Endometrial microvascular endothelial cells (primary cell): ENCODE measurements at regions not wholly inside any gene's neighbourhood (a gene's known extent, or its start where the extent isn't known, plus 50 kb on each side); places are given as distances from the start of the nearest gene placed in this dataset.

Experiments
- in situ Hi-C: cut with HindIII; loops from 2 replicates; pipeline ENCODE4 v1.10.0; 2017; ENCODE audit warnings: low sequenced_read_pairs, low pct_unique_long_range_greater_than_20kb; ENCODE audit errors: inconsistent ontology term

DNA sequence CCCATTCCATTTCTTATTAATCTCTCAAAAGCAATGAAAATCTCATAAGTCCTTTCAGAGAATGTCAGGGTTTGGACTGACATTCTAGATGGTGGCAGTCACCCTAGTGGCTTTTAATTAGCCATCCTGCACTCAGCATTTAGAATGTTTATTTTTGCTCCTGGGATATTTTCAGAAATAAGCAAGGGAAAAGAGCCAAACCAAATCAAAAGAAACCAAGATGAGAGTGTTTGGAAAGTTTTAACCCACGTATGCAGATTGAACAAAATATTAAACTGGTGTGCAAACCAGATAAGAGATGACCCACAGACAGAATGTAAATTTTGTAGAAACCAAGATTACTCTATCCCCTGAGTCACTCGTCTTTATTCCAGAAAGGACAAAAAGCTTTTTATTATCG, 275.8 kb downstream of the SQOR start:
- in situ Hi-C loops = loop anchor here (10.0 kb wide), 1 partner anchor 184 kb away; no protein-coding TSS in a partner anchor

DNA sequence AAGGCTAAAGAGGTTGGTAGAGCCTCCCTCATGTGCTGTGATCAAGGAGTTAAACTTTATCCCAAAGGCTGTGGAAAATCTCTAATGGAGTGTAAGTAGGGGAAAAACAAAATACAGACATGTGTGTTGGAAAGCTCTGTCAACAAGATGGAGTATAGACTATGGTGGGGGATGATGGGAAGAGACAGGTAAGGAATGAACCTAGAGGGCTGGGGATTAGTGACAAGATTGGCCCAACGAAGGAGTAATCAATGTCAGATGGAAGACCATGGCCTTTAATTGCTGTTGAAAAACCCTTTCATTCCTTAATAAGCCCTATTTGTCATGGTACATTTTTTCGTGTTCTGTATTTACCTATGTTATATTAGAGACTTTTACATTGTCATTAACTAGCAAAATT, 278.6 kb downstream of the SQOR start:
- in situ Hi-C loops = loop anchor here (10.0 kb wide), 1 partner anchor 181 kb away; no protein-coding TSS in a partner anchor

DNA sequence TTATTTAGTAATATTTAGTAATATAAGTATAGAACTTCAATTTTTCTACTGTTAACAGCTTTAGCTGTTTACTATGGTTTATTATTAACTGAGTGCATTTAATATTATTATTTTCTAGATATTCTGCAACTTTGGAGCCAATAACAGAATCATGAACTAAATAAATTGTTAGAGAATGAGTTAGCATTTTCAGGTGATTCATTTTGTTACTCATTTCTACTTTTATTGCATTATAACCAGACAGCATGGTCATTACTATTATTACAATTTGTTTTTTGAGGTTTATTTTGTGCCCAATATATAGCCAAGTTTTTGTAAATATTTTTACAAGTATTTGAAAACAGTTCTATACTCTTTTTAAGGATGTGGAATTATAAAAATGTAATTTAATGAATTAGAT, 279.6 kb downstream of the SQOR start:
- in situ Hi-C loops = loop anchor here (10.0 kb wide), 1 partner anchor 180 kb away; no protein-coding TSS in a partner anchor

DNA sequence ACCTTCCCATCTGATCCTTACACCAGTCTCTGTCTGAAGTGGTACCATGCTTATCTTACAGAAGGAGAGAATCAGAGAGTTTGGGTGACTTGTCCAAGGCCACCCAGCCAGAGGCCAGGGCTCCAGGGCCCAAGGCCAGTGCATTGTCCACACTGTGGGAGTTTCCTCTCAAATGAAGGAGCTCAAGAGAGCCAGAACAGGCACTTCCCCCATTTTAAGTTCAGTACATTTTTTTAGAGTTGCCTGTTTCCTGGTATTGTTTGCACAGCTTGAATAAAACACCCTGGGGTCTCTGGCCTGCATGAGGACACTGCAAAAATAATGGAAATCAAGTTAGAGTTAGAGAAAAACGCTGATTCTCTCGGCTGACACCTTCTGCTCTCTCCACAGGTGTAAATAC, 284.0 kb downstream of the SQOR start:
- in situ Hi-C loops = loop anchor here (10.0 kb wide), 1 partner anchor 176 kb away; no protein-coding TSS in a partner anchor

DNA sequence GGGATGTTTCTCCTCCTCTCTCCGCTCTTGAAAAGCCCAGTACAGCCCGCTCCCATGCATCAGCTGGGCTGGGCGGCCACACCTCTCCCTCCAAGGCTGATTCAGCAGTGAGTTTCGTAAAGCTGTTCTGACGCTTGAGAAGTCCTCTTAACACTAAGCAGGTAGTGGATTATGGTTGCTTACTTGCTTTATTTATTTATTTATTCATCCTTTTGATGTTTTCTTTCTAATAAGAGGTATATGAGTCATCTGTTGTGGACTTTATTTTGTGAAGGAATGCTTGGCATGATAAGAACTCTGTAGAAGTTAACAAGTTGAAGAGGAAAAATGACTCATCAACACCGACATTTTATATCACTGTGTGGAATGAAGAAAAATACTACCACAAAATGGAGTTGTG, 285.0 kb downstream of the SQOR start:
- in situ Hi-C loops = loop anchor here (10.0 kb wide), 1 partner anchor 175 kb away; no protein-coding TSS in a partner anchor

DNA sequence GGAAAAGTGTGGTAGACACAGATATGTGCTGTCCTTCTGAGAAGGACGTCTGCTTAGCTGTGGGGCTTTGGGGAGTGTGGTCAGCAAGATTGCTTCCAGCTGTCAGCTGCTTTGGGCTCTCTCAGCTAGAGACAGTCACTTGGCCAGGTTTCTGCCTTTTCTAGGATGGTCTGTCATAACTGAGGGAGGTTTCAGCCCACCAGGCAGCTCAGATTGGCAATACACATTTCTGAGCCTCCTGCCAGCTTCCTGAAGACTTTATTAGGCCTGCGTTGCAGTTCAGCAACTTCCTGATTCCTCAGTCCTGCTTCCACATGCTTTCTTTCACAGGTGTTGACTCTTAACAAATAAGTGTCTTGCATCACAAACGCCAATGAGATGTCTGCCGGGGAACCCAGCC, 286.5 kb downstream of the SQOR start:
- in situ Hi-C loops = no loop called here

DNA sequence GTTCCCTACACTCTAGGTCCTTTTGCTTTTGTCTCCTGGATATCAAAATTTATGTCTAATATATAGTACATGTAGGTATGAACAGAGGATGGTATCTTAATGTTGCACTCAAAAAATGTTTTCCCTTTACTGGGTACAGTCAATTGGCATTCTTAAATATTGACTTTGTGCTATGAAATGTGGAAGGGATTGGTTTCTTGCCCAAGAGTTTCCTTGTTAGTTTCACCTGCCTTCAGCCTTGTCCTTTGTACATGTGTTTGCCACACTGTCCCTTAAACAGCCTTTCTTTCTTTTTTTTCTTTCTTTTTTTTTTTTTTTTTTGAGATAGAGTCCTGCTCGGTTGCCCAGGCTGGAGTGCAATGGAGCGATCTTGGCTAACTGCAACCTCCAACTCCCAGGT, 287.1 kb downstream of the SQOR start:
- in situ Hi-C loops = no loop called here

DNA sequence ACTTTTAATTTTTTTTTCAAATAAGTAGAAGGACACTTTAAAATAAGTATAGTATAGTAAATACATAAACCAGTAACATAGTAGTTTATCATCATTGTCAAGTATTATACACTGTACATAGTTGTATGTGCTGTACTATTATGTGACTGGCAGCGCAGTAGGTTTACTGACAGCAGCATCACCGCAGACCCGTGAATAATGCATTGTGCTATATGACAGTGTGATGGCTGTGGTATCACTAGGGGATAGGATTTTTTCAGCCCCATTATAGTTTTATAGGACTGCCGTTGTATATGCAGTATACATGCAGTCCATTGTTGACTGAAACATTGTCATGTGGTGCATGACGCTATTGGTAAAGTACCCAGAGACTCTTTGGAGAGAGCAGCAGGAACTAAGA, 306.5 kb downstream of the SQOR start:
- in situ Hi-C loops = no loop called here

DNA sequence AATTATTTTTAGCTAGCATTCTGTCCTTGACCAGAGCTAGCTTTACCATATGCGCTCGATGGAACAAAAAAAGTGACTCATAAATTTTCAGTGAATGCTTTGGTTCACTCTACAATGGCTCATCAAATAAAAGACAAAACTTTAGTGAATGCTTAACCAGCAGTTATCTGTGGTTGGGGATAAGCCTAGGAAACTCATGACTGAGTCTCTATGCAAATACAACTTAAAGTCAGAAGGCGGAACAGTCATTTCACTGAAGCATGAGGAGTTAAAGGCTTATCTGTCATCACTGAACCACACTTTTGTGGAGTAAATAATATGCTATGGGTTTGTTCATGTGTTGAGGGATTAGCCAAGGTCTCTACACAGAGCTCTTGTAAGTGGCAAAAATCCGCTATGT, 308.4 kb downstream of the SQOR start:
- in situ Hi-C loops = no loop called here

DNA sequence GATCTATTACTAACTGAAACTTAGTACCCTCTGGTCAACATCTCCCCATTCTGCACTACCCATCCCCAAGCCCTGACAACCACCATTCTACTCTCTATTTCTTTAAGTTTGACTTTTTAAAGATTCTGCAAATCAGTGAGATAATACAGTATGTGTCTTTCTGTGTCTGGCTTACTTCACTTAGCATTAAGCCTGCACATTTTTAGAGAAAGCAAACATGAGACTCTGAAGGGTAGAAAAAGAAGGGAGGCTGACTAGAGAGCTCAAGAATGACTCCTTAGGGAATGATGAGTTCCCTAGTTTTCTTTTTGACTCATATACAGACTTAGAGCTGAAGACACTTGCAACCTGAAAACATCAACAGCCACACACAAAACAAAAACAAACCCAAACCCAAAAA, 311.3 kb downstream of the SQOR start:
- in situ Hi-C loops = no loop called here

DNA sequence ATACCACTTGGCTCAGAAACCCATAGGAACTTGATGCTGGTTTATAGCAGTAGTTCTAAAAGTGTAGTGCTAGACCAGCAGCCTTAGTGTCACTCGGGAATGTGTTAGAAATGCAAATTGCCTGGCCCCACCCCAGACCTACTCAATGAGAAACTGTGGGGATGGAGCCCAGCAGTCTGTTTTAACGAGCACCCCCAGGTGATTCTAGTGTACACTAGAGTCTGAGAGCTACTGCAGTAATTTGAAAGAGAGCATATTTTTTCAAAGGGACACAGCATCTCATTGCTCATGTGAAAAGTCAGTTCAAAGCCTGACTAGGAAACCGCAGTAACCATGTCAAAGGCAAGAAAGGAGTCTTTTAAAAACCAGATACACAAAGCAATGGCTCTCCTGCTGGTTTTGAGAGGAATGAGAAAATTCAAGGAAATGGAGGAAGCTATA, 313.4 kb downstream of the SQOR start:
- in situ Hi-C loops = no loop called here

DNA sequence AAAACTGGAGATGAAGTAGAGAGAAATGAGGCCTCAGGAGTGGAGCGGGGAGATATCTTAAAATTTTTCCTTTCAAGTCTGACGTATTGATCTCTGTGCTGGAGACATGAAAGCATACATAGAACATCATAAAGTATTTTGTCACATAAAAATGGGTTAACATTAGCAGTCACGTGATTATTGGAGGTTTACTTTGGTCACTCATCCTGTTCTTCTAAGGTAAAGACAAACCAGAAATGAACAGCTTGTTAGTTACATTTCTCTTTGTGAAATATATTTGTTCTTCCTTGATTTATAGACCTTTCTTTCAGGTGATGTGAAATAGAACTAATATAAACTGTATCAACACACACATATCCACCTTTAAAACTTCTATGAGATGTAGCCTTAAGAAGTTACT, 324.1 kb downstream of the SQOR start:
- in situ Hi-C loops = no loop called here

DNA sequence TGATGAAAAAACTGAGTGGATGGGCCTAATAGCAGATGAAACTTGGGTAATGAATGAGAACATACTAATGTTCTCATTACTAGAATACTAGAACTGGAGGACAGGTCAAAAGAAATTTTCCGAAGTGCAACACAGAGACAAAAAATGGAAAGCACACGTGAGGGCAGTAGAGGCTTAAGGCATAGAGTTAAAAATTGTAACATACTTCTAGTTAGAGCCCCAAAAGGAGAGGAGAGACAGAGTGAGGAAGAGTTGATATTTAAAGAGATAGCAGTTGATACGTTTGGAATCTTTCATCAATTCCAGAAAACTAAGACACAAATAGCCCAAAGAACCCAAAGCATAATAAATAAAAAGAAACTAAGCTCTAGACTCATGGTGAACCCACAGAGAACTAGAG, 327.9 kb downstream of the SQOR start:
- in situ Hi-C loops = no loop called here

DNA sequence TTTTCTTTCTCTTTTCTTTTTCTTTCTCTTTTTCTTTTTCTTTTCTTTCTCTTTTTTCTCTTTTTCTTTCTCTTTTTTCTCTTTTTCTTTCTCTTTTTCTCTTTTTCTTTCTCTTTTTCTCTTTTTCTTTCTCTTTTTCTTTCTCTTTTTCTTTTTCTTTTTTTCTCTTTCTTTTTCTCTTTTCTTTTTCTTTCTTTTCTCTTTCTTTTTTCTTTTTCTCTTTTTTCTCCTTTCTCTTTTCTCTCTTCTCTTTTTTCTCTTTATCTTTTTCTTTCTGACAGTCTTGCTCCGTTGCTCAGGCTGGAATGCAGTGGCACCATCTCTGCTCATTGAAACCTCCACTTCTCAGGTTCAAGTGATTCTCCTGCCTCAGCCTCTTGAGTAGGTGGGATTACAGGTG, 335.7 kb downstream of the SQOR start:
- in situ Hi-C loops = no loop called here

DNA sequence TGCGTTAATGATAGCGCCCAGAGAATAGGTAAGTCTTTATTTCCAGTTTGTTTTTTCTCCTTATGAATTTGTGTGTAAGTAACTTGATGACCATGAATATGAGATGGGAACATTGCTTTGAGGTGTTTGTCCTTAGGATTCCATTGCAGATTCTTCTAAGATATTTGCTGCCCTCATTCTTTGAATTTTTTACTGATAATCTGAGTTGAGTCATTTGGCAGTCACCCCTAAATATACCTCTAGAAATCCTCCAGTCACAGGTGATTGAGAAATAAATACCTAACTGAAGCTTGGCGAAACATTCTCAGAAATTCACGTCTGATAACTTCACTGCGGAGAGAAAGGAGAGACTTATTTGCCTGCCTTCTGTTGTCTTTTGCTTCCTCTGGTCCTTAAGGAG, 345.5 kb downstream of the SQOR start:
- in situ Hi-C loops = no loop called here

DNA sequence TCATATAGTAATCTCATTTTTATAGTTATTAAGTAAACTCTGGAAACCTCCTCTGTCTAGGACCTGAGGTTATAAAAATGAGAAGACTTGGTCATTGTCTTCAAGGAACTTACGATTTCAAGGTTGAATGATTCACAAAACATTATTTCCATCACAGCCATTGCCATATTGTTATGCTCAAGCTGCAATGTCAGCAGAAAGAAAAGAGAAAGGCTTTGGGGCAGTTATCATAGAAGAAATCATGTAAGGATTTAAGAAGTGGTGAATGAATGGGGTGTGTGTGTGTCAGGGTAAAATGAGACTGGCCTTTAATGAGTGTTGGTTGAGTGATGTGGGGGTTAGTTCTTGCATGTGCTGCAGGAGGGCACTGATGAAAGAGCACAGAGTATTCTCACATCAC, 346.8 kb downstream of the SQOR start:
- in situ Hi-C loops = no loop called here

DNA sequence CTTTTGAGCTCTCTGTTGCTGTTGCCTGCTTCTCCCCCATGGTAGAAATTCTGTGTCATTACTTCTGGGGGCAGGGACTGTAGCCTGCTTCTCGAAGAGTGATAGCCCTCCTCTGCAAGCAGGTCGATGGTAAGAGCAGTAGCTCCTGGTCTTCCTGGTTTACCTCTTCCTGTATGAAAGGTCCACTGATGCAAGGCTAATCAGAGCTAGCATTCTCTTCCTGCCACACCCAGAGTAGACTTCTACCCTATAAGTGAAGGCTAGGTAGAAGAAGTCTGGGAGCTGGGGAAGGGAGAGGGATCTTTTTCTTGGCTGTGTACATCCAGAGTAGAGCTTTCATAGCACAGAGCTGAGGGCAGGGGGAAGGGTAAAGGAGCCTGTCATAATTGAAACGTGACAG, 357.0 kb downstream of the SQOR start:
- in situ Hi-C loops = no loop called here

DNA sequence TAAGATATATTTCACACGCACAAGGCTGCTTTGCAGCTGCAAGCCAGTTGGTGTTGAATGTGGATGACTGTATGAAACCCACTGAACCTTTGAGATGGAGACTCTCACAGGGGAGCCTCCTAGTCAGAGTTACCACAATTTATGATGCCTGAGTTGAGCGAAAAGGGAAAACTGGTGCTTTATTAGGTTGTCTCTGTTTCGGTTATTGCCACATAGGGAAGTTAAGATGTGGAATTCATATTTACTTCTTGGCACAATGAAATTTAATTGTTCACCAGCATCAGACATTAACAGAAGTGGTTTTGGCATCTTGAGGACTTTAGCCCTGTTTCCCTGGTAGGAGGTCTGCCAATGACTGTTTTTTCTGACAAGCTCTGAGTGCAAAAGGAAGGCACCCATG, 358.2 kb downstream of the SQOR start:
- in situ Hi-C loops = no loop called here

DNA sequence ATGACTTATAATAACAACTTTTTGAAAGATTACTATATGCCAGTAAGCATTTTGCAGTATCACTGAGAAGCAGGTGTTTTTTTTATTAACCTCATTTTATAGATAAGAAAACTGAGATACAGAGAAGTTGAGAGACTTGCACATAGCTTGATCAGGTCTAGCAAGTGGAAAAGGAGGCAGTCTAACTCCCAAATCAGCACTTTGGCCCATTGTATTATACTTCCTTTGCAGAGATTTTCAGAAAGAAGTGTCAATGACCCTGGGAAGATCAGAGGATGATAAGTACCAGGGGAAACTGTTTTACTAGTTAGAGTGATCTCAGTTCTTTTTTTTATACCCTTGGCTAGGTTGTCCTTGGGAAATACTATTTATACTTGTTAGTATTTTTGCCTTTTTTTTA, 358.7 kb downstream of the SQOR start:
- in situ Hi-C loops = no loop called here

DNA sequence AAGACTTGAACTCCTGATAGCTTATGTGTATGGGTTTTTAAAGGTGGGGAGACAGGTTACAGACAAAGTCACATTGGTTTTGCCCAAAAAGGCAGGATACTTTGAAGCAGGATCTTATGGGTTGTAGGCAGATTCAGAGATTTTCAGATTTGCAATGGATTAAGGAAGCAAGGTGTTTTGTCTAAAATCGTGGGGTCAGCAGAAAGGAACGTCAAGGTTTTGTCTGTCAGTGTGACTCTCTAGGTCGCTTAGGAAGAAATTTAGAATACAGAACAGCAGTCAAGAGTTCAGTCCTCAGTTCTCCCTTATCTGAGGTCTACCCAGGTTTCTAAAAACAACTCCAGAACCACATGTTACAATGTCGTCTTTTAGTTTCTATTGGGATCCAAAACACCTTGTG, 361.0 kb downstream of the SQOR start:
- in situ Hi-C loops = no loop called here

DNA sequence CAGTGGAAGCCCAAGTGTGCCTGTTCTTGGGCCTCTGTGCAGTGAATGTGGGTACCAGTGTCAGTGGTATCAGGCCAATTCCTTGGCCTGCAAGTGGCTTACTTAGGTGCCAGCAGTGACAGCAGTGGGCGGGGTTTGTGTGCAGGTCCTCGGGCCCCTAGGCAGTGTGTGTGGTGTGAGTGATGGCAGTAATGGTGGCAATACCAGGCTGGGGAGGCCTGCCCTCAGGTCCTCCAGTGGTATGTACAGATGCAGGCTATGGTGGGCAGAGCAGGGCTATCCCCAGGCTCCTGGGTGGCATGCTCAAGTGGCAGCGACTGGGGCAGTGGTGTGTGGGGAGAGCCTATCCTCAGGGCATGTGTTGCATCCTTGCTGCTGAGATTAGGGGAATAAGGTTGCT, 379.7 kb downstream of the SQOR start:
- in situ Hi-C loops = no loop called here

DNA sequence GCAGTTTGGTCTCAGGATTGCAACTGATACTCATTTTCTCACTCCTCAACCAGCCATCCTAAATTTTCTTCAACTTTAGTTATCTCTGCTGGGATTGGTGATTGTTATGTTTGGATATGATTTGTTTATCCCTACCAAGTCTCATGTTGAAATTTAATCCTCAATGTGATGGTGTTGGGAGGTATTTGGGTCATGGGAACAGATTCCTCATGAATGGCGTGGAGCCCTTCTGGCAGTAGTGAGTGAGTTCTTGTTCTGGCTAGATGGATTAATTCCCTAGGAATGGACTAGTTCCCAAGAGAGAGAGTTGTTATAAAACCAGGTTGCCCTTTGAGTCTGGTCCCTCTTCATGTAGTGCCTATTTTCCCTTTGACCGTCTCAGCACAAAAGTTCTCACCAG, 399.9 kb downstream of the SQOR start:
- in situ Hi-C loops = no loop called here
